NCI-H510A treated with DMSO at 0.1 percent for 48 hours (cell line): ENCODE measurements at regions not wholly inside any gene's neighbourhood (a gene's known extent, or its start where the extent isn't known, plus 50 kb on each side); places are given as distances from the start of the nearest gene placed in this dataset.

ENCODE experiments used
- DNase-seq: peaks from one replicate; lab custom pipeline; 2025; lab: John Stamatoyannopoulos, UW

DNA sequence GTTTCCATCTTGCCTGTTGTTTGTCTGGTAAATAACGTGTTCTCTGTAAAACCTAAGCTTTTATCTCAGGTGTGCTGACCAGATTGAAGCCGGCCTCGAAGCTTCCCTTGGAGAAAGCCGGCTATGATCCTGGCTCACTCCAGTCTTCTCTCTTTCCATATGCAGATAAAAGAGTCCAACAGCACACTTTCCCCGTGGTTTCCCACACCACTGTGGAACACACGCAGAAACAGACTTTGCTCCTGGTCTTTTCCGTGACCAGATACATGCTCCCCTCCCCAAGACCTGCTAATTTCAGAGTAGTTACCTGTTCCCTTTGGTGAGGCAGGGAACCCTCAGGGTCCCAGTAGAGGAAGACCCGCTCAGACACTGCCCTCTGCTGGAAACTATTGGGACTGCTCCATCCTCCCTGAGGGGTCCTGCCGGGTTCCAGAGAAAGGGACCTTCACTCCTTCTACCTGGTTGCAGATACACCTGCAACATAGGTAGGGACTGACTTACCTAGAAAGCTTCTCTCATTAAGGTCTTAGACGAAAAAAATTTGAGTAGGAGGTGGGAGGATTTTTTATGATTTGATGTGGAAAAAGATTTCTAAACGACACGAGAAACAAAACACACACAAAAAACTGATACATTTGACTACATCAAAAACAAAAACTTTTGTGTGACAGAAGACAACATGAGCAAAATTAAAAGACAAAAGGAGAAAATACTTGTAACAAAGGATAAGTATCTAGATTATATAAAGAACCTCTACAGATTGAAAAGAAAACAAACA is 415.4 kb upstream of the CCDC196 start:
- peak; percentile 30 for DNase-seq

DNA sequence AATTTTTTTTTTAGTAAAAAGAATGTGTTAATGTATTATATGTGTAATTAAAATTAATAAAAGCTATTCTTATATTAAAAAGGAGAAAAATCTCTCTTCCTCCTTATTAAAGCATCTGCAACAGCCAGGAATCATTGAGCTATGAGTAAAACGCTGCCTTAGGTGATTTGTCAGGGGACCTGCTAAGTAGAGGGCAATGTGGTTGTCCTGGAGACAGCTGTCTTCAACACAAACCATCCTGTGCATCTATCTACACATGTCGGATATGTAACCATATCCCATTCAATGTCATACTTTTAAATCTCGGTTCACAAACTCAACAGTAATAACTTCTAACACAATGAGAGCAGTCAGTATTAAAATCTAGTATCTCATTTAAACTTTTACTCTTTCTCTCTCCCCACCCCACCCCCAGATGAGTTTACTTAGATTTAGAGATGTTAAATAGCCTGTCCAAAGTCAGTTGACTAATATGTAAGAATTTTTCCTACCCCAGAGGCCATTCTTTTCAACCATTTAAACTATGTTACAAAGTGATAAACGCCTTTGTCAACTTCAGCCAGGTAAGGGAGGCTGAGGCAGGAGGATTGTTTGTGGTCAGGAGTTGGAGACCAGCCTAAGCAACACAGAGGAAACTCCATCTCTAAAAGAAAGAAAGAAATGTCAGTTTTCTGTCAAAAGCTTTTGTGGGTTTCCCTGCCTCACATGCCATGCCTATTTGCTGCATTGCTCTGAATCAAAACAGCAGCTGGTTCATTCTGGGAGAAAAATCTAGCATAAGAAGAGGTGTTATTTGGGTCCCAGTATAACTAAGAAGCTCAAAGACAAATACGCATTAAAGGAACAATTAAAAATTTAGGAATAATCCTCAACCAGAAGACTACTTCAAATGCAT is 413.7 kb upstream of the CCDC196 start:
- DNase-seq: no peak

DNA sequence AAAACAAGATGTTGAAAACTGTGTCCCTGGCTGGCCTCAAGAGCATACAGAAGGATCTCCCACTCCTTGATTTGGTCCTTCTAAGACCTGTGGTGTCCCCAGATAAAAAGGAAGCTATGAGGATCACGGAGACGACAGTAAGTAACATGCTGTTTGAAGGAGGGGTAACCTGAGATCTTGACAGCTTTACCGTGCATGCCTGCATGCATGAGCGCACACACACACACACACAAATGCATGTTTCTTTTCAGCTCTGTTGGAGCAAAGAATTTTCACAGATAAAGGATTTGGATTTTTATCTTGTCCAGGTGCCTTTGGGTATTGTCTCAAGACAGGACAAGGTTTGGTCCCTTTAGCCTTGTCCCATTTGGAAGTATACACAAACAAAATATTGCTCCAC is 411.6 kb upstream of the CCDC196 start:
- DNase-seq: peak; percentile 51

DNA sequence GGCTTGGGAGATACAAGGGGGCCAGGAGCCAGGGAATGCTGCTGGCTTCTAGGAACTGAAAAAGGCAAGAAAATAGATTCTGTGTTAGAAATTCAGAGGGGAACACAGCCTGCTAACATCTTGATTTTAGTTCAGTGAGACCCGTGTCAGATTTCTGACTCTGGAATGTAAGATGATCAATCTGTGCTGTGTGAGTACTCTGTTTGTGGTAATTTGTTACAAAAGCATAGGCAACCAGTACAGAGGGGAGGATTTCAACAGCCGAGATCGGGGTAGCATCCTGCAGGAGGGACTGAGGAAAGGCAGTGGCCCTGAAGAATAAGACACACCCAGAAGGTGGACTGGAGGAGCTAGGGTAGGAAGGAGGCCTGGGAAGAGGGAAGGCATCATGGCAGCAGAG is 410.0 kb upstream of the CCDC196 start:
- DNase-seq: no peak

DNA sequence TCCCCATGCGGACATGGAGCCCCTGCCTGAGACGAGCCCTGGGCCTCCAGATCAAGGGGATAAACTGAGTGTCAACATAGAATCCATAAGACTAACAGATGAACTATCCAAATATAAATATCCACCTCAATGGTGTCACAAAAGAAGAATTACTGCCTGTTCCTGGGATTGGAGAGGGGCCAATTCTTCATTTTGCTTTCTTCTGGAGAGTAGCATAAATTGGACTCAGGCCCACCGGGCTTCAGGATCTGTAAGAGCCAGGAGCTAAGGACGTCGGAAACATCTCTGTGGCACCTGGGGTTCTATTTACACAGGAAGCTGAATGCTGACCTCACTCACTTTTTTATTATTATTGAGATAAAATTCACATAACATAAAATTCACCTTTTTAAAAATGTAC is 408.2 kb upstream of the CCDC196 start:
- DNase-seq: no peak

- DNase-seq: no peak
These were observed 404.4 kb upstream of the CCDC196 start for GRCh38 chr14:66081594-66082376.

DNA sequence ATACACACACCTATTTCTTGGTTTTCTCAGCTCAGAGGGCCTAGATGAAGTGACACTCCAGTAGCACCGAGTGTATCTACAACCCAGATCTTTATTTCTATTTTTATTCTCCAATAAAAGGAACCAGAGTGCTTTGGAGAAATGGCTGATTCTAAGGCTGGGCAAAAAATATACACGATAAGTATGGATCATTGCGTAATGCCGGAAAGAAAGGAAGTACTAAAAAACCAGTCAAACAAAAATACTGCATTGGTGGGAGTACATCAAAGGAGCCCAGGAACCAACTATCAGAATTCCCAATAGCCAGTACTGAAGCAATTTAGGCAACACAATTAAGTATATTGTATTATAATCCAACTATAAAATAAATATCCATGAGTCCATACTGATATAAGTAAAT is 400.9 kb upstream of the CCDC196 start:
- DNase-seq: no peak

DNA sequence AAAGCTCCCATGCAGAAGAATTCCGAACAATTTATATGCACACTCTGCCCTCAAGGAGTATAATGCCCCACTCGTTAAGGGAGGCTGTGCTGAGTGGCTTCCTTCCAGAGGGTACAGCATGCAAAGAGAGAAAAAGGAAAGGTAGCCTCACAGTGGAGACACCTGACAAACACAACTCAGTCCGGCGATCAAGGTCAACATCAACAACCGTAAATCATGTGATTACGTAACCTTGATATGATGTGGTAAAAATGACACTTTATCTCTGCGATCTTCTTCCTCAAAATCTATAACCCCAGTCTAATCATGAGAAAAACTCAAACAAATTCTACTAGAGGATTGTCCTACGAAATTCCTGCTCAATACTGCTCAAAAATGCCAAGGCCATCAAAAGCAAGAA is 400.5 kb upstream of the CCDC196 start:
- no peak for DNase-seq

DNA sequence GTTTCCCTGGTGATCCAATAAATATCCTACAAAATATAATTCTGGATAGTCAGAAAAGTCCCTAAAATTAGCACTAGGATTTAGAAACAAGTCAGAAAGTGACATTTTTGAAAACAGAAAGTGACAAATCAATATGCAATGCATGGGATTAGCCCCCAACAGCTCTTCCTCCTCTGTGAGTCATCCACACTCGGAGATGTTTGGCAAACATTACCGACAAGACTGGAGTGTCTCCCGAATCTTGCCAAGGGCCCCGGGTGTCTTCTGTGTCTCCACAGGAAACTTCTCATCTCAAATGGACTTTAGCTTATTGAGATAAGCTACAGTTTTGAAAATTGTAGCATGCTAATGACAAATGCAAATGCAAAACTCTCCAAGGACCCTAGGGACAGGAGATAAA is 398.9 kb upstream of the CCDC196 start:
- DNase-seq: no peak

GRCh38 chr14:66088656-66089055 is 397.5 kb upstream of the CCDC196 start:
- DNase-seq: no peak

- DNase-seq: no peak
These were observed 394.0 kb upstream of the CCDC196 start for GRCh38 chr14:66092206-66092605.

GRCh38 chr14:66092748-66093147 is 393.4 kb upstream of the CCDC196 start:
- no peak for DNase-seq

DNA sequence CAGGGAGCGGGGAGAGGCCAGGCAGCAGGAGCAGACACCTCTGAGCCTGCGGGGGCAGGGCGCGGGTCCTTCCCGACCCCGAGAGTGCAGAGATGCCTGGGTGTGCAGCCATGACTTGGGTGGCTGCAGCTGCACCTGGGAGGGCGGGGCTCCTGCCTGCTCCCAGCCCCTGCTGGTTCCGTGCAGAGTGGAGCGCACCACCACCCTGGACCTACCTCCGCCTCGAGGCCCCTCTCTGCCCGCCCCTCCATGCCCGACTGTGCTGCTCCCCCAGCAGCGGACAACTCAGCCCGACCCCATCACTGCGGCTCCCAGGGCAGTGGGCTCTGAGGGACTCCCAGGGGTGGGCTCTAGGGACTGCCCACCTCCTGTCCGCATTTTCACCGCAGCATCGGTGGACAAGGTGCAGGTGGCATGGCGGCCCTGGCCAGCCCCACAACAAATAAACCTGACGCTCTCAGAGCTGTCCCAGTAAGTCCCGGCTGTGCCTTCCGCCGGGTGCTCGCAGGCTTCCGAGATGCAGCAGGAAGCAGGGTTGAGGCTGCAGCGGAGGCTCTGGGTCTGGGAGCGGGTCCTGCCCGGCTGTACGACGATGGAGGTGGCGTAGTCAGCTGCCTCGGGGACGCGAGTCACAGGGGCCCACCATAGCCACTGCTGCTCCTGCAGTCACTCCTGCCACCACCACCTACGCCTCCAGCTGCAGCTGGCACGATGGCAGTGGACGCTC is 392.0 kb upstream of the CCDC196 start:
- no peak for DNase-seq

DNA sequence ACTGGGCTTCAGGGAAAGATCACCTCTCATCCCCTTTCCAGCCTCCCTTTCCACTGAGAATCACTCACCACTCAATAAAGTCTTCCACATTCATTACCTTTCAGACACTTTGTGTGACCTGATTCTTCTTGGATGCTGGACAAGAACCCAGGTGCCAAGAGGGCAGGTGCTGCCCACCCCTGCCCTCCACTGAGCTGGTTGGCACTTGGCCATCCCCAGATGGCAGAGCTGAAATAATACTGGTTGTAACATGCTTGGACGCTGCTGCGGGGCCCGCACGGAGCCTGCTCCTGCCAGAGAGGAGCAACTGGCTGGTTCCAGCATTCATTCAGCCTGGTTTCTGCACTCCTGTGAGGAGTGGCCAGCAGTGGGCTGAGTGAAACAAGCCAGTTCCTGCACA is 386.7 kb upstream of the CCDC196 start:
- no peak for DNase-seq

- no peak for DNase-seq
These were observed 386.2 kb upstream of the CCDC196 start for GRCh38 chr14:66099931-66100330.

GRCh38 chr14:66101662-66102061 is 384.5 kb upstream of the CCDC196 start:
- DNase-seq: no peak

DNA sequence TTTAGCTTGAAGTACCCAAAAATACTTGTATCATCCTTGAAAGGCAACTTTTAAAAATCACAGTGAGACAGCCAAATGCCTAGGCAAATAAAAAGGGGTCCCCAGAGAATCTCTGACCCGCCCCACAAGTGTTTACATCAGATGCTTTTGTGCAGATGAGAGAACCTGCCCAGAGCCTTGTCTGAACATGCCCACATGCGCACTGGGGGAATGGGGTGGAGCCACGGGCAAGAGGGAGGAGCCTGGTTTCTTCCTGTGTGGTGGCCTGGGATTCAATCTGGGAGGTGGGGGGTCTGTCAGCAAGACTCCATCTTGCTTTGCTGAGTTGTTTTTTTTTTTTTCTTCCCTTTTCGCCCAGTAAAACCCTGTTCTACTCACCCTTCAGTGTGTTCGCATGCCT is 381.7 kb upstream of the CCDC196 start:
- DNase-seq: no peak

DNA sequence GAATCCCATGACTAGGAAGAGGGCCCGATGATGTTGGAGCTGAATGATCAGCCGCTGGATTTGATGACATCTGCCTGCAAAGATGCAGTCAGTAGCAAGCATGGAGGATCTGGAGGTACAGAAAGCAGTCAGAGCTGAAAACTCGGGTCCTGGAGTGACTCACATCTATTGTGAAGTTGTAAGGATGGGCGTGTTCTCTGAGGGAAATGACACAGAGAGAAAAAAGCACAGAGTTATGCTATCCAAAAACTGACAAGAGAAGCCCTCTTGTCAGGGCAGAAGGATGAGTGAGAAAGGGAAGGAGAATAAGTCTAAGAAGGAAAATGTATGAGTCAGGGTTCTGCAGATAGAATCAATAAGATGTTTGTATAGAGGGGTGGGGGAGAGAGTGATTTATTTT is 380.4 kb upstream of the CCDC196 start:
- no peak for DNase-seq

DNA sequence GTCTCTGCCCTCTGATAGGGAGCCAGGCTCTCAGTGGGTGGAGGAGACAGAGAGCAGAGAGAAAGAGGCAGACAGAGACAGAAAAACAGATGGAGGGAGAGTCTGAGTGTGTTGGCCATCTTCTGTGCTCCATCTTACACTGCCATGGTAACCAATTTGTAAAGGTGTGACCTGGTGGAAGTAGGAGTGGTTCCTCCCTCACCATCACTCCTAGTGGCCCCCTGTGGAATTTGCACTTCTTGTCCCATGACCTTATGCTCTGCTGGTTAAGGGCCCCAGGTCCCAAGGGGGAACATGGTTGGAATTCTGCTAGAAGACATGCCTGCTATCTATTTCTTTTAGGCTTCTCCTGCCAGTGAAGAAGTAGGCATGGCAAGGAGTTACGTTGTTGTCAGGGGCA is 376.7 kb upstream of the CCDC196 start:
- no peak for DNase-seq

DNA sequence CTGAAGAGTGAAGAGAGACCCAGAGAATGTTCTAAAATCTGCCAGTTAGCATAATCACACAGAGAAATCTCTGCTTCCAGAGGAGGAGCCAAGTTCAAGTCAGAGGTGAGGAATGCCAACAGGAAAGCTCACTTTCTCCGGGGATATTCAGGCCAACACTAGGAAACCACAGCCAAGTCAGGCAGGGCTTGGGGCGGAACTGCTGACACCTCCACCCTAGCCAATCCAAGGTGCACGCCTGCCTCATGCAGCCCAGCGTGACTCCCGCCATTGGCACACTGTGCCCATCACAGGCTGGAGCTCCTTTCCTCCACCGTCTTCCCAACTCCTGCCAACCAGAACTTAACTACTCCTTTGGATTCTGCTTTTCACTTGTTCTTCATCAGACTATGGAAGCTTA is 374.3 kb upstream of the CCDC196 start:
- no peak for DNase-seq

GRCh38 chr14:66114071-66114470 is 372.1 kb upstream of the CCDC196 start:
- DNase-seq: no peak
